Left ventricle myocardium inferior (tissue), 1 donor: ENCODE measurements at regions not wholly inside any gene's neighbourhood (a gene's known extent, or its start where the extent isn't known, plus 50 kb on each side); places are given as distances from the start of the nearest gene placed in this dataset.
"Not testable (repeated sequence)": the region's sequence is repeated elsewhere in the genome, so short reads cannot be mapped to it uniquely, and the experiment has no call there.

Source experiments
- DNase-seq: peaks from one replicate; pipeline ENCODE4 v3.0.0-alpha.2; 2020
- H3K27ac ChIP-seq: fragments of 200-600 bp; replicated peaks from 2 replicates; pipeline ENCODE4 v1.8.0; 2021
- H3K27me3 ChIP-seq: fragments of 200-600 bp; 2 replicates; pipeline ENCODE4 v1.8.0; 2021; ENCODE audit warnings: low read depth
- H3K36me3 ChIP-seq: fragments of 200-600 bp; 2 replicates; pipeline ENCODE4 v1.8.0; 2021
- H3K4me1 ChIP-seq: fragments of 200-600 bp; 2 replicates; pipeline ENCODE4 v1.8.0; 2021
- H3K4me3 ChIP-seq: fragments of 200-600 bp; 2 replicates; pipeline ENCODE4 v1.8.0; 2021; ENCODE audit warnings: mild to moderate bottlenecking, moderate library complexity
- H3K9me3 ChIP-seq: fragments of 200-600 bp; replicated peaks from 2 replicates; pipeline ENCODE4 v1.8.0; 2021
- intact Hi-C: fragments of 100-400 bp; cut with micrococcal nuclease; formaldehyde crosslinking; loops from one replicate; pipeline ENCODE4 v1.11.0; 2022
- TF ChIP-seq, protein P1 (sequence below): fragments of 200-600 bp; IDR thresholded peaks from 2 replicates; pipeline ENCODE4 v1.8.0; 2021; ENCODE audit warnings: antibody characterized with exemption, mild to moderate bottlenecking, borderline replicate concordance
- donor health status: DM: no; HTN: yes; CAD: no; lungs with severe emphysema.

GRCh38 chr10:117762126-117762818 is 219.7 kb downstream of the EMX2 start:
- H3K27me3 ChIP-seq: peaks cover 50% of the 10 kb centered on the region
- TF ChIP-seq, protein P1, sequence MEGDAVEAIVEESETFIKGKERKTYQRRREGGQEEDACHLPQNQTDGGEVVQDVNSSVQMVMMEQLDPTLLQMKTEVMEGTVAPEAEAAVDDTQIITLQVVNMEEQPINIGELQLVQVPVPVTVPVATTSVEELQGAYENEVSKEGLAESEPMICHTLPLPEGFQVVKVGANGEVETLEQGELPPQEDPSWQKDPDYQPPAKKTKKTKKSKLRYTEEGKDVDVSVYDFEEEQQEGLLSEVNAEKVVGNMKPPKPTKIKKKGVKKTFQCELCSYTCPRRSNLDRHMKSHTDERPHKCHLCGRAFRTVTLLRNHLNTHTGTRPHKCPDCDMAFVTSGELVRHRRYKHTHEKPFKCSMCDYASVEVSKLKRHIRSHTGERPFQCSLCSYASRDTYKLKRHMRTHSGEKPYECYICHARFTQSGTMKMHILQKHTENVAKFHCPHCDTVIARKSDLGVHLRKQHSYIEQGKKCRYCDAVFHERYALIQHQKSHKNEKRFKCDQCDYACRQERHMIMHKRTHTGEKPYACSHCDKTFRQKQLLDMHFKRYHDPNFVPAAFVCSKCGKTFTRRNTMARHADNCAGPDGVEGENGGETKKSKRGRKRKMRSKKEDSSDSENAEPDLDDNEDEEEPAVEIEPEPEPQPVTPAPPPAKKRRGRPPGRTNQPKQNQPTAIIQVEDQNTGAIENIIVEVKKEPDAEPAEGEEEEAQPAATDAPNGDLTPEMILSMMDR: no peak
- no peaks in the 10 kb centered on the region for H3K9me3 ChIP-seq
- H3K27ac ChIP-seq: no peak overlapping the region
- no peak overlapping the region for H3K4me3 ChIP-seq
- no peak for DNase-seq
- no peaks in the 10 kb centered on the region for H3K4me1 ChIP-seq
- no peaks in the 10 kb centered on the region for H3K36me3 ChIP-seq
- intact Hi-C loops: no loop called here

- peaks cover 50% of the 10 kb centered on the region for H3K27me3 ChIP-seq
- intact Hi-C loops: no loop called here
- H3K36me3 ChIP-seq: no peaks in the 10 kb centered on the region
- H3K4me3 ChIP-seq: no peak overlapping the region
- no peak for DNase-seq
- no peaks in the 10 kb centered on the region for H3K9me3 ChIP-seq
- no peak overlapping the region for H3K27ac ChIP-seq
- TF ChIP-seq, protein P1: no peak
- H3K4me1 ChIP-seq: no peaks in the 10 kb centered on the region
Observed at GRCh38 chr10:117762819-117763172, 220.2 kb downstream of the EMX2 start.

- peaks cover 46% of the 10 kb centered on the region for H3K27me3 ChIP-seq
- intact Hi-C loops: no loop called here
- H3K4me1 ChIP-seq: no peaks in the 10 kb centered on the region
- H3K36me3 ChIP-seq: no peaks in the 10 kb centered on the region
- H3K9me3 ChIP-seq: peaks cover 4% of the 10 kb centered on the region
- TF ChIP-seq, protein P1: no peak
- H3K27ac ChIP-seq: no peak overlapping the region
- no peak overlapping the region for H3K4me3 ChIP-seq
- DNase-seq: no peak
Observed at GRCh38 chr10:117763528-117763927, 221.0 kb downstream of the EMX2 start.

DNA sequence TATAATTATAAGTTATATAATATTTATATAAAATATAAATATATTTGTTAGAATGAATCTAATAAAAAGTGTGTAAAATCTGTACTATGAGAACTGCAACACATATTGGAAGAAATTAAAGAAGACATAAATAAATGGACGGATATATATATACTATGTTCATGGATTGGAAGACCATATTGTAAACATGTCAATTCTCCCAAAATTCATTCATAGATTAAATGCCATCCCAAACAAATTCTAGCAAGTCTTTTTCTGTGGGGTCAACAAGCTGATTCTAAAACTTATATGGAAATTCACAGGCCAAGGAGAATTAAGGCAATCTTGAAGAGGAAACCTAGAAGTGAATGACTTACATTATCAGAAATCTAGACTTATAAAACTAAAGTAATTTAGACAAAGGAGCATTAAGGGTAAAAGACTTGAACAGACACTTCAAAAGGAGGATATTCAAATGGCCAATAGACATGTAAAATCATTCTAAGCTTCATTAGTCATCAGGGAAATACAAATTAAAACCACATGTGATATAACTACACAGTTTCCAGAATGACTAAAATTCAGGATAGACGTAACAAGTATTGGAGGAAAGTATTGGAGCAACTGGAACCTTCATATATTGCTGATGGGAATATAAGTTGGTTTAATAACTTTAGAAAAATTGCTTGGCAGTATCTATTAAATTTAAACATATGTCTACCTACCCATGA is 225.9 kb downstream of the EMX2 start:
- no peak for DNase-seq
- intact Hi-C loops: no loop called here
- Histone ChIP-seq H3K9me3 (peaks cover 10% of the 10 kb centered on the region), H3K27ac (no peak overlapping the region), H3K4me3 (no peak overlapping the region), H3K27me3 (peaks cover 38% of the 10 kb centered on the region), H3K4me1 (no peaks in the 10 kb centered on the region), H3K36me3 (no peaks in the 10 kb centered on the region)
- TF ChIP-seq, protein P1: no peak

DNA sequence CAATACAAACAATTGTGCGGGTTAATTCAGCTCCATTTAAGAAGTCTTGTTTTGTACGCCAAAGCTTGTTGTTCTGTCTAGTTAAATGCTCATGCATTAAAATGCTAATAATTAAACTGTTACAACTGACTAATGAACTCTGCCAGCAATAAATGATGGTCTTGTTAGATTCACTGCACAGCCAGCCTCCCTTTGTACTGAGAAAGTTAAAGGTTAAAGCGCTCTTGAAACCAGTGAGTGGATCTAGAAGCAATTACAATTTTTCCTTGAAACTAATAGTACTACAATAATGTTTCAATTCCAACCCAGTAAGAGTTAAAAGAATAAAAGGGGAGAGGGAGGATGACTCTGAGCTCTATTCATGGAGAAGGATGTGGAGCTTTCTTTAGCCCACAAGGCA is 233.0 kb downstream of the EMX2 start:
- intact Hi-C loops: no loop called here
- TF ChIP-seq, protein P1: no peak
- Histone ChIP-seq H3K27me3 (peaks cover 57% of the 10 kb centered on the region), H3K4me3 (no peak overlapping the region), H3K36me3 (no peaks in the 10 kb centered on the region), H3K9me3 (no peaks in the 10 kb centered on the region), H3K4me1 (no peaks in the 10 kb centered on the region), H3K27ac (no peak overlapping the region)
- DNase-seq: no peak

DNA sequence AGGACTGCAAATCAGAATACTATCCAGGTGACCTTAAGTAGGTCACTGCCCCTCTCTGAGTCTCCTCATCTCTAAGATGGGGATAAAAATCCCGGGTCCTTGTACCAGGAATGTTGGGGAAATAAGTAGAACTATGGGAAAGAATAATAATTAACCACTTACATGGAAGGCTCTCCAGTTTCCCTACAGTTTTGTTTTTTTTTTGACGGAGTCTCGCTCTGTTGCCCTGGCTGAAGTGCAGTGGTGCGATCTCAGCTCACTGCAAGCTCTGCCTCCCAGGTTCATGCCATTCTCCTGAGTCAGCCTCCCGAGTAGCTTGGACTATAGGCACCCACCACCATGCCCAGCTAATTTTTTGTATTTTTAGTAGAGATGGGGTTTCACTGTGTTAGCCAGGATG is 234.7 kb downstream of the EMX2 start:
- H3K36me3 ChIP-seq, H3K4me3 ChIP-seq, H3K4me1 ChIP-seq, DNase-seq, H3K27ac ChIP-seq, H3K9me3 ChIP-seq, intact Hi-C loops: not testable (repeated sequence)
- H3K27me3 ChIP-seq: peaks cover 58% of the 10 kb centered on the region
